T-cell (primary cell): ENCODE measurements at regions not wholly inside any gene's neighbourhood (a gene's known extent, or its start where the extent isn't known, plus 50 kb on each side); places are given as distances from the start of the nearest gene placed in this dataset.

Experiments used
- ATAC-seq, 4 experiments: fragments of 200-7000 bp in 3 of 4; fragments of 150-1000 bp in 1 of 4; cut with Tn5 transposase; replicated peaks in 1 of 4; 1 replicate in 3 of 4; 2 replicates in 1 of 4; pipeline ENCODE4 v1.10.0; 2021; ENCODE audit warnings: moderate library complexity in 3 of 4, mild to moderate bottlenecking in 2 of 4, moderate number of reproducible peaks in 1 of 4
- CTCF ChIA-PET, 2 donors: fragments of 300-600 bp; sonication (Branson Sonifier 250); formaldehyde crosslinking; loops; one replicate each; lab custom pipeline; 2022; ENCODE audit warnings: antibody characterized with exemption in 2 of 2; lab: Charles Lee
- POLR2A ChIA-PET, 2 donors: fragments of 300-600 bp; sonication (Branson Sonifier 250); formaldehyde crosslinking; loops; one replicate each; lab custom pipeline; 2022; ENCODE audit warnings: antibody characterized with exemption in 2 of 2; lab: Charles Lee
- DNase-seq, 35 experiments: peaks; one replicate each; pipeline versions ENCODE4 v3.0.0 to v3.0.0-alpha.2; 2013 to 2023
- H3K27ac ChIP-seq: one replicate; pipeline ENCODE4 v1.5.1; 2013; ENCODE audit warnings: low read length
- H3K27me3 ChIP-seq, 2 experiments: replicated peaks in 1 of 2; 1 replicate in 1 of 2; 2 replicates in 1 of 2; pipeline versions ENCODE4 v1.6.1 to v1.7.0; 2013; ENCODE audit warnings: low read length in 1 of 2, mixed read lengths in 1 of 2; ENCODE audit not compliant: control insufficient read depth in 2 of 2, insufficient read depth in 2 of 2; ENCODE audit errors: extremely low read depth in 1 of 2
- H3K36me3 ChIP-seq, 2 donors: 1 replicate in 1 of 2; 2 replicates in 1 of 2; pipeline versions ENCODE4 v1.6.1 to v1.7.0; 2013; ENCODE audit warnings: low read length in 1 of 2; ENCODE audit not compliant: control insufficient read depth in 2 of 2, insufficient read depth in 1 of 2; ENCODE audit errors: extremely low read depth in 1 of 2
- H3K4me1 ChIP-seq, 2 experiments: 1 replicate in 1 of 2; 2 replicates in 1 of 2; pipeline versions ENCODE4 v1.6.1 to v1.7.0; 2013; ENCODE audit warnings: low read length in 2 of 2, mixed read lengths in 1 of 2; ENCODE audit not compliant: insufficient read depth in 2 of 2, control insufficient read depth in 1 of 2; ENCODE audit errors: extremely low read depth in 1 of 2
- H3K4me3 ChIP-seq, 2 donors: 1 replicate in 1 of 2; 2 replicates in 1 of 2; pipeline versions ENCODE4 v1.5.1 to v1.7.0; 2013; ENCODE audit warnings: mild to moderate bottlenecking in 2 of 2, low read length in 1 of 2, moderate library complexity in 1 of 2; ENCODE audit not compliant: control insufficient read depth in 1 of 2; ENCODE audit errors: extremely low read depth in 1 of 2
- H3K9me3 ChIP-seq: 2 replicates; pipeline ENCODE4 v1.7.0; 2013
- H3K27ac Mint-ChIP-seq, 2 donors: one replicate each; pipeline ENCODE4 v1.8.0; 2020 to 2021; ENCODE audit warnings: mild to moderate bottlenecking in 2 of 2, mixed read lengths in 2 of 2
- H3K27me3 Mint-ChIP-seq, 2 donors: one replicate each; pipeline ENCODE4 v1.8.0; 2021 to 2022; ENCODE audit warnings: mixed read lengths in 2 of 2
- H3K36me3 Mint-ChIP-seq: one replicate; pipeline ENCODE4 v1.8.0; 2021; ENCODE audit warnings: mixed read lengths
- H3K4me1 Mint-ChIP-seq, 3 donors: one replicate each; pipeline ENCODE4 v1.8.0; 2020 to 2022; ENCODE audit warnings: mixed read lengths in 3 of 3, mild to moderate bottlenecking in 1 of 3
- H3K4me3 Mint-ChIP-seq, 3 donors: one replicate each; pipeline ENCODE4 v1.8.0; 2020 to 2022; ENCODE audit warnings: mild to moderate bottlenecking in 3 of 3, mixed read lengths in 3 of 3, moderate library complexity in 3 of 3
- H3K9me3 Mint-ChIP-seq, 3 donors: one replicate each; pipeline ENCODE4 v1.8.0; 2020 to 2022; ENCODE audit warnings: mixed read lengths in 3 of 3
- WGBS: methylation state at CpG from one replicate; pipeline ENCODE4 v1.1.5; 2013; ENCODE audit warnings: missing lambda C conversion rate; ENCODE audit not compliant: insufficient coverage; 5-methylcytosine and 5-hydroxymethylcytosine counted together

DNA sequence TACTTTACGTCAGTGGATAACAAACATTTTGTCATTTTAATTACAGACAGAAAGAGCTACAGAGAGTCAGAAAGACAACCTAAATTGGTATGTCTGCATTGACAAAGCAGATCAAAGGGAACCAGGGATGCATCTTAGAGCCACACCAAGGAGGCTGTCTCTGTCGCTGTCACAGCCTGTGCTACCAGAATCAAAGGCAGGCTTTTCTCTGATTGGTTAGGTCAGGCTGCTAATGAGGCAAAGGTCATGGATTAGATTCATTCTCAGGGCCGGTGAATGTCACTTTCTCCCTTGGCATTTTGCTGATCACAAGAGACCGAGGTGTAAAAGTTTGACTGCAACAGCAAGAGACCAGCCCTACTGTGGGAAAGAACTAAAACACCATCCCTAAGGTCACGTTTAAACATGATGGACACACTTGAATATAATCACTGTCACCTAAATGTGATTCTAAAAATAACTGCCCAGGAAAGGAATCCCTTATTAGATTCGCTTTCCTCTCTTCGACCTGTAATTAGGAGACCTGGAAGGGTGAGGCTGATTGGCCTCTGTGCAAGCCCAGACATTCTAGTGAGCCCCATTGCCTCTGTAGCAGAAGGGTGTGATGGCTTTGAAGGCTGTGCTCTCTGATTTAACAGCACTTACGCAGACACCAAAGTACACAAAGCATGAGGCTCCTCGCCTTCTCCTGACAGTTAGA is 314.4 kb upstream of the NBEA start:
- peaks cover 0 to 6% of the 10 kb centered on the region in 2 donors for H3K27me3 Mint-ChIP-seq
- Histone ChIP-seq H3K36me3 (no peaks in the 10 kb centered on the region), H3K9me3 (no peaks in the 10 kb centered on the region), H3K4me3 (no peak overlapping the region), H3K27ac (no peak overlapping the region), H3K27me3 (no peaks in the 10 kb centered on the region), H3K4me1 (no peaks in the 10 kb centered on the region)
- ChIA-PET CTCF (no interaction called here), POLR2A (no interaction called here)
- H3K4me1 Mint-ChIP-seq, result no peaks in the 10 kb centered on the region
- DNase-seq (no peak), ATAC-seq (no peak)
- 31% methylated on average over 1 of the region's 9 CpGs for WGBS
- H3K36me3 Mint-ChIP-seq, result no peaks in the 10 kb centered on the region
- peaks cover 0 to 2% (median 0%) of the 10 kb centered on the region in 3 donors for H3K9me3 Mint-ChIP-seq
- no peak overlapping the region for H3K27ac Mint-ChIP-seq
- no peak overlapping the region for H3K4me3 Mint-ChIP-seq

DNA sequence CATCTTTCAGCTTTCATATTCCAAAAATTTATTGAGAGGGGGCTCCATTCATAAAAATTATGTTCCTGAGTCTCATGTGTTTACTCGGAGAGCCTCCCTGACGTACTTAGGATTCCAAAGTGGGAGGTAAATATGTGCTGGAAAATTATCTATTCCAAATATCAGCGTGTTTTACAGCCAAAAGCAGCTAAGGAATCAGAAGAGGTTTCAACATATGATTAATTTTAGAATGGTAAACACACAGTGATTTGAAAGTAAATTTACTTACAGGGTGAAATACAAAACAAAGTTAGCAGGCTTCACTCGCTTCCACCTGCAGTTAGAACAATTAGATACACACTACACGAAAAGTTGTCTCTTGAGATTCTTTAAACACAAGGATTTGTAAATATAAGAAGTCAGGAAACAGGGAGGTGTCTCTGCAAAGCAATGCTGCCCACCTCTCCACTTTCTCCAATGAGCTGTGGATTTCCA is 313.8 kb upstream of the NBEA start:
- ChIA-PET CTCF (no interaction called here), POLR2A (no interaction called here)
- no peak overlapping the region for H3K4me3 ChIP-seq
- Mint-ChIP-seq H3K4me1 (no peaks in the 10 kb centered on the region), H3K27ac (no peak overlapping the region), H3K27me3 (peaks cover 0 to 6% of the 10 kb centered on the region in 2 donors), H3K36me3 (no peaks in the 10 kb centered on the region), H3K4me3 (no peak overlapping the region), H3K9me3 (peaks cover 0 to 2% (median 0%) of the 10 kb centered on the region in 3 donors)
- WGBS, result no CpG with 5 or more reads among the region's 5 CpGs
- ATAC-seq (no peak), DNase-seq (no peak)
- H3K9me3 ChIP-seq, result no peaks in the 10 kb centered on the region
- no peaks in the 10 kb centered on the region for H3K4me1 ChIP-seq
- no peak overlapping the region for H3K27ac ChIP-seq
- H3K36me3 ChIP-seq, result no peaks in the 10 kb centered on the region
- H3K27me3 ChIP-seq, result no peaks in the 10 kb centered on the region

DNA sequence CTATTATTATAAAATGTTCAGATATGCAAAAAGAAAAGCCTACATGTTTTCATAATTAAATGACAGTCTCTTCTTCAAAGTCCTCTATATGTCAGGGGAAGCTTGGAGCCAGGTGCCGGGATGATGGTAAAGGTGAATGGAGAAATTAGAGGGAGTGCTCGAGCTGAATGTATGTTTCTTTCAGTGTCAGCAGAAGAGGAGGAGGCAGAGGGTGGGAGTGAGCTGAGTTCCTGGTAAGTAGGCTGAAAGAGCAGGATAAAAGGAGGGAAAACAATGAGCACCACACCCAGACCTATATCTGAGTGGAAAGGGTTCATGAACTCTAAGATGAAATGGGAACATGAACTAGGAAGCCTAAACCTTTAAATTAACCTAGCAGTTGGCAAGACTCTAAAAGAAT is 307.6 kb upstream of the NBEA start:
- Mint-ChIP-seq H3K9me3 (peaks cover 0 to 7% (median 5%) of the 10 kb centered on the region in 3 donors), H3K36me3 (no peaks in the 10 kb centered on the region), H3K4me1 (no peaks in the 10 kb centered on the region), H3K27ac (no peak overlapping the region), H3K4me3 (no peak overlapping the region), H3K27me3 (no peaks in the 10 kb centered on the region)
- ChIA-PET POLR2A (no interaction called here), CTCF (no interaction called here)
- Histone ChIP-seq H3K9me3 (no peaks in the 10 kb centered on the region), H3K27ac (no peak overlapping the region), H3K36me3 (no peaks in the 10 kb centered on the region), H3K27me3 (no peaks in the 10 kb centered on the region), H3K4me1 (no peaks in the 10 kb centered on the region), H3K4me3 (no peak overlapping the region)
- WGBS, result no CpG with 5 or more reads among the region's 2 CpGs
- DNase-seq (no peak), ATAC-seq (no peak)

DNA sequence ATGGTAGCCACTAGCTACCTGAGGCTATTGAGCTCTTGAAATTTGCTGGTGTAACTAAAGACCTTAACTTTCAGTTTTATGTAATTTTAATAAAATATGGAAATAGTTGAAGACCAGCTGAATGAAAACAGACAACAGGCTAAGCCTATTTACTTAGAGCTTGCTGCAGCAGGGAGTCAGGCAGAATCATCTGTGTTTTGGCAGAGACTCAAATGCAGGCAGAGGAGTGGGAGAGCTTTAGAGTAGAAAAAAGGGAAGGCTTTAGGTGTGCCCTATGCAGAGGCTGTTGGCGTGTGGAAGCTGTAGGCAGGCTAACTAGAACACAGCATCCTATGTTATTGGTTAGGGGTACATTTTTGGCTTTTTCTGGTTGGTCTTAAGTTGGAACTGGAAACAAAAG is 304.9 kb upstream of the NBEA start:
- Mint-ChIP-seq H3K9me3 (peaks cover 2 to 7% (median 5%) of the 10 kb centered on the region in 3 donors), H3K36me3 (no peaks in the 10 kb centered on the region), H3K4me3 (no peak overlapping the region), H3K4me1 (no peaks in the 10 kb centered on the region), H3K27me3 (no peaks in the 10 kb centered on the region), H3K27ac (no peak overlapping the region)
- 90% methylated on average over 1 of the region's 1 CpG for WGBS
- Histone ChIP-seq H3K27me3 (no peaks in the 10 kb centered on the region), H3K27ac (no peak overlapping the region), H3K4me3 (no peak overlapping the region), H3K4me1 (no peaks in the 10 kb centered on the region), H3K36me3 (no peaks in the 10 kb centered on the region), H3K9me3 (no peaks in the 10 kb centered on the region)
- CTCF ChIA-PET, result no interaction called here
- no peak for DNase-seq
- no peak for ATAC-seq
- POLR2A ChIA-PET, result no interaction called here

DNA sequence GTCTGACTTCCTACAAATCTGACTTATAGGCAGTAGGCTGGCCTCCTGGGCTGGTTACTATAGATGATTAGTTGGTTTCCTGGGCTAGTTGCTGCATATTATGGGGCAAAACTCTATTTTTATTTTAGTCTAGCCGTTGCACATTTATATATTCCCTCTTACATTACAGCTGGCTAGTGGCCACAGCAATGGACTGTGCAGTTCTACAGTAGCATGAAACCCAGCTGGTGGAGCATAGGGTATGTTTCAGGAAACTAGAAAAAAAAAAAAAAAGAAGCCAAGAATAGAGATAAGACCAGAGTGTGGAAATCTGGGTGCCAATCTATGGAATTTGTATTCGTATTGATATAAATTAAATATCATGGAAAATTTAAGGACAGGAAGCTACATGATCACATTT is 304.4 kb upstream of the NBEA start:
- Histone ChIP-seq H3K27me3 (no peaks in the 10 kb centered on the region), H3K9me3 (no peaks in the 10 kb centered on the region), H3K36me3 (no peaks in the 10 kb centered on the region), H3K27ac (no peak overlapping the region), H3K4me1 (no peaks in the 10 kb centered on the region), H3K4me3 (no peak overlapping the region)
- H3K36me3 Mint-ChIP-seq, result no peaks in the 10 kb centered on the region
- WGBS, result no CpG with 5 or more reads among the region's 2 CpGs
- no peaks in the 10 kb centered on the region for H3K27me3 Mint-ChIP-seq
- ChIA-PET CTCF (no interaction called here), POLR2A (no interaction called here)
- peaks cover 2 to 7% (median 5%) of the 10 kb centered on the region in 3 donors for H3K9me3 Mint-ChIP-seq
- DNase-seq (no peak), ATAC-seq (no peak)
- H3K27ac Mint-ChIP-seq, result no peak overlapping the region
- no peak overlapping the region for H3K4me3 Mint-ChIP-seq
- H3K4me1 Mint-ChIP-seq, result no peaks in the 10 kb centered on the region

DNA sequence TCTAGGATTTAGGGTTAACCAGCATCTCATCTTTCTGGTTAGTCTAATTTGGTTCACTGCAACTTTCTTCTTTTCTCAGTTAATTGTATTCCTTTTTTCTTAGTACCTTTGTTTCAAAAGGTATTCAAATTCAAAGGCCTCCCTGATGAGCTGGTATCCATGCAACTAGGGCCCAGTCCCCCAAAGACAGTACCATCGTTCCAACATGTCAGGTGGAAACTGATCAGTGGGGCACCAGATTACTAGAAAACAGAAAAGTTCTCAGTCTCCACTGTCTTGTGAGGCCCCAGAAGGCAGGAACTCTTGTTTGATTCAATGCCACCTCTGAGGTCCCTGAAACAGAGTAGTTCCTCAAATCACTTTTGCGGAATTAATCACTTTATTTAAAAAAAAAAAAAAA is 303.2 kb upstream of the NBEA start:
- Mint-ChIP-seq H3K9me3 (peaks cover 2 to 7% (median 5%) of the 10 kb centered on the region in 3 donors), H3K36me3 (no peaks in the 10 kb centered on the region), H3K4me3 (no peak overlapping the region), H3K4me1 (no peaks in the 10 kb centered on the region), H3K27ac (no peak overlapping the region), H3K27me3 (no peaks in the 10 kb centered on the region)
- Histone ChIP-seq H3K27me3 (no peaks in the 10 kb centered on the region), H3K9me3 (no peaks in the 10 kb centered on the region), H3K27ac (no peak overlapping the region), H3K4me3 (no peak overlapping the region), H3K4me1 (no peaks in the 10 kb centered on the region), H3K36me3 (no peaks in the 10 kb centered on the region)
- DNase-seq (no peak), ATAC-seq (no peak)
- ChIA-PET CTCF (no interaction called here), POLR2A (no interaction called here)
- WGBS, result 80% methylated on average over 1 of the region's 2 CpGs
